Testis (tissue), 2 donors: ENCODE measurements at regions not wholly inside any gene's neighbourhood (a gene's known extent, or its start where the extent isn't known, plus 50 kb on each side); places are given as distances from the start of the nearest gene placed in this dataset.

Experiments used
- CTCF ChIP-seq, 3 experiments: fragments of 450-650 bp in 2 of 3; fragments of 200-600 bp in 1 of 3; sonication (generic) in 1 of 3; IDR thresholded peaks; one replicate each; pipeline ENCODE4 v1.5.1; 2016 to 2019; ENCODE audit warnings: antibody characterized with exemption in 3 of 3, mild to moderate bottlenecking in 2 of 3, moderate library complexity in 1 of 3
- POLR2A ChIP-seq: fragments of 450-650 bp; IDR thresholded peaks from one replicate; pipeline ENCODE4 v1.6.1; 2017; ENCODE audit warnings: antibody characterized with exemption, mild to moderate bottlenecking, moderate library complexity

GRCh38 chr6:113140721-113141120, 716.4 kb upstream of the MARCKS start:
- TF ChIP-seq CTCF (IDR thresholded peaks at IDR 0.05): no peak
- TF ChIP-seq POLR2A: no peak
